GM21423 (cell line): ENCODE measurements at regions not wholly inside any gene's neighbourhood (a gene's known extent, or its start where the extent isn't known, plus 50 kb on each side); places are given as distances from the start of the nearest gene placed in this dataset.

Experiments
- ATAC-seq: cut with Tn5 transposase; IDR thresholded peaks from one replicate; pipeline ENCODE4 v1.9.1; 2021; ENCODE audit warnings: mild to moderate bottlenecking, moderate library complexity; ENCODE audit not compliant: unreplicated experiment

- ATAC-seq: no peak
These were observed 85.6 kb downstream of the C5orf15 start for GRCh38 chr5:133882846-133883245.

DNA sequence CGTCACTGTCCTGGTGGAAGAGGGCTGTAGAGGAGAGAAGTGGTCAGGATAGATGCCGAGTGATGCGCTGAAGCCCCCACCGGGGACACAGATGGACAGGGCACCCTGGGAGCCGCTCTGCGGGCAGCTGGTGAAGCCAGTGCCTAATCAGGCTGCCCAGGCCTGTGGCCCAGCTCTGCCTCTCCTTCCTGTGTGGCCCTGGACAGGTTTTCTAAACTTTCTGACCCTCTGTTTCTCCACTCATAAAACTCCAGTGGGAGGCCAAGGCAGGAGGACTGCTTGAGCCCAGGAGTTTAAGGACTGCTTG, 86.1 kb downstream of the C5orf15 start:
- ATAC-seq: no peak

- ATAC-seq: no peak
These were observed 86.6 kb downstream of the C5orf15 start for GRCh38 chr5:133881576-133882388.

GRCh38 chr5:133878236-133878555, 90.2 kb downstream of the C5orf15 start:
- no peak for ATAC-seq

DNA sequence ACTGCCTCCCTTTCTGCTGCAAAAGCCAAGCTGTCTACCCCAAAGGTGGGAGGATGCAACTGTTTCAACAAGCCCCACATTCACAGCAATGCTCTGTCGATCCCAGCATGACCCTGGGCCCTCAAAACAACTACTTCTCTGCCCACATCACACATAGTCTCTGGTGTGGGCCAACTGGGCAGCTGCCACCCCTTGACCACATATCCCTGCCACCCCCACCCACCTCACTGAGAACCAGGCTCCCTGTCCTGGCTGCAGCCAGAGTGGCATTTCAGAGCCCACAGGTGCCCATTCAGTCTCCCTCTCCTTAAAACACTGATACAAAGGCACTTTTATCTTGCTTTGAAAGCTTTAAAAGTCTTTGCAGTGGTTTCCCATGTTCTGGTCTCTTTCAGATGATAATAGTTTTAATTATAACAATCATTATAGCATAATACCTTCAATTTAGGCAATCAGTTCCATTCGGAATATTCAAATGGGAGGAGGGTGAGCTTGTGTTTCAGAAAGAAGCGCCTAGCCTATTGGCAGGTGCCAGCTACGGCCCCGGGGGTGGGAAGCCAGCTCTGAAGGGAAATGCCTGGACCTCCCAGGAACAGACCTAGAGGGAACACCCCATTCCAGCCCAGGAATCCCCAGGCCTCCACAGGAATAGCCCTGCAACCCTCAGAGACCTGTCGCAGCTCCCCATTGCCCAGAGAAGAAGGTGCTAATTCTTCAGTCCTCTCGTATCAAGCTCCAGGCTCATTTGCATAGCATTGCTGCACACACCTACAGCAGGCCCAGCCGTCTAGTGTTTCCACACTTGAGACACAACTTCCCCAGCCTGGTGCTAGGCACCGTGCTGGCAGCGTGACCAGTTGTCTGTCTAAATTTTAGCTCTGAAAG, 90.8 kb downstream of the C5orf15 start:
- ATAC-seq: no peak

GRCh38 chr5:133876266-133876665, 92.2 kb downstream of the C5orf15 start:
- ATAC-seq: no peak

DNA sequence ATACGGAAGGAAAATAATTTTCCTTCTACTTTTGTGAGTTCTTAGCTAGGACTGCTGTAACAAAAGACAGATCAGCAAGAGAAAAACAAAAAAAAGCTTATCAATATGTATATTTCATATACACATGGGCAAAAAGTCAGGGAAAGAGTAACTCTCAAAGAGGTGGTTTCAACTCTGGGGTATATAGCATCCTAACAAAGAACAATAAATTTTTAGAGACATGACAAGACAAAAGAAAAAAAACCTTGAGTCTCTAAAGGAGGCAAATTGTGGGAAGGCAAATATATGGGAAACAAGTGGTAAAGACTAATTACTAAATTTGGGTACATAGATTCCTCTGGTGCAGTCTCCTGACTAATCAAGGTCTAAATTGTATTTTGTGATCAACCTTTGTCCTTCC, 93.2 kb downstream of the C5orf15 start:
- no peak for ATAC-seq

GRCh38 chr5:133873449-133873848, 95.0 kb downstream of the C5orf15 start:
- ATAC-seq: no peak

GRCh38 chr5:133870661-133871060, 97.8 kb downstream of the C5orf15 start:
- ATAC-seq: no peak

DNA sequence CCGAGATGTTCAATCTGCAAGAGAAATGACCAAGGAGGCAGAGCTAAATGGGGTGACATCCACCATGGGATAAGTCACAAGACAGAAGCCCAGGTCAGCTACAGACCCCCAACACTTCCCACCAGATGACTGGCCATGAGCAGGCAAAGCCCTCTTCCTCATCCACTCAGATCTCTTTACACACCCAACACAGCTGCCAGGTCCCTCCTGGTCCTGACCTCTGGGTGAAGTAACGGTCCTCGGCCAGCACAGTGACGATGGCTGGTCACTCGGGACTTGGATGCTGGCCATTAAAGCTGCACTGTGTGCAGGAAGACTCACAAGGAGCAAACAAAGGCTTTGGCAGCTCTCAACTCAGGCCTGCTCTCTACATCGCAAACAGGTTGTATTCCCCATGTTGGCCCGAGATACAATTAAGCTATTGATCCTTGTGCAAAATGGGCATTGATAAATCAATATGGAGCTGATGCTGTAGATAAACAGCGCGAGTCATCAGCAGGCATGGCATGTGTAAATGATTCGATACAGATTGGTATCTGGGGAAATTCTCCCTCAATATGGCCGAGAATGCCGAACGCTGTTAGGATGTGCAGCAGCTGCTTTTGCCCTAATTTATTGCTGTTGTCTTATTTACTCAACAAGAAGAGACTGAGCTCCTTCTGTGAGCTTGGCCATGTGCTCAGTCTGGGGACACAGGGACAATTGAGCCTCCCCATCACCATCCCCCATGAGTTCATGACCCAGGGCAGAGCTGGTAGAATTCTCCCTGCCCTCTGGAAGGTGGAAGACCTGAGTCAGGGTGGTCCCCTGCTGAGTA, 98.7 kb downstream of the C5orf15 start:
- ATAC-seq: no peak

DNA sequence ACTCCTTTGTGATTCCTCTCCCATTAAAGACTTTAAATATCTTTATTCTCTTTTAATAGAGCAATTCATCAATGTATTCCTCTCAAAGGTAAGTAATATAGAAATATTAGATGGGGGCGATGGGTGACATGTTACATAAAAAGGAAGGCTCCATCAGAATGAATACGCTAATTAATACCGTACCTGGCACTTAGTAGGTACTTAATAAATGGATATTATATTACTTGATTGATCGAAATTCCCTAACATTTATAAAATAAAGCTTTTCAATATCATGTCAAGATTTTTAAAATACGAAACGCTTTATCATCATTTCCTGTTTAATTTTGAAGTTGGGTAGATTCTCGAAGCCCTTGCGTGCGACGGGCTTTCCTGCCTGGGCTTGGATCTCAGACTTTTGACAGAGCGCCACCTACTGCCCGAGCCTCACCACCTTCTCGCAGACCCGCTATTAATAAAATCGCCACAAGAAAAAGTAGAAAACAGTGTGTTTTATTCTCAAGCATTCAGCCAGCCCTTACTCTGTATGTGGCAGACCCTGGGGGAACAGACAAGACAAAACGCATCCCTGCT, 99.4 kb downstream of the C5orf15 start:
- no peak for ATAC-seq

GRCh38 chr5:133867851-133868545, 100.4 kb downstream of the C5orf15 start:
- ATAC-seq: no peak

DNA sequence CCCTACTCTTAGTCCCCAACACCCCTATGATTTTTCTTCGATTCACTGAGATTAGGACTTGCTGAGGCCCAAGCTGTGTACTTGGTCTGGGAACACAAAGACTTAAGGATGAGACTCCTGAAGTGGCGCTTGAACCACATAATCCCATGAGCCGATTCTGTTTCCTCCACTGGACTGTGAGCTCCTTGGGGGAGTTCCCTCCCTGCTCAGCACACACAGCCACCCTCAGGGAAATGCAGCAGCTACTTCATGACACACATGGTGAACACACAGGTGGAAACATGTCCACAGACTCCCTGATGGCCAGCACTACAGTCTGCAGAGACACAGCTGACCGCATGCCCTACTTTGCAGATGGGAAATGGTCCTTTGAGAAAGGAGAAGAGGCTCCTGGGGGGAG, 101.1 kb downstream of the C5orf15 start:
- no peak for ATAC-seq

GRCh38 chr5:133866903-133867245, 101.6 kb downstream of the C5orf15 start:
- ATAC-seq: no peak

DNA sequence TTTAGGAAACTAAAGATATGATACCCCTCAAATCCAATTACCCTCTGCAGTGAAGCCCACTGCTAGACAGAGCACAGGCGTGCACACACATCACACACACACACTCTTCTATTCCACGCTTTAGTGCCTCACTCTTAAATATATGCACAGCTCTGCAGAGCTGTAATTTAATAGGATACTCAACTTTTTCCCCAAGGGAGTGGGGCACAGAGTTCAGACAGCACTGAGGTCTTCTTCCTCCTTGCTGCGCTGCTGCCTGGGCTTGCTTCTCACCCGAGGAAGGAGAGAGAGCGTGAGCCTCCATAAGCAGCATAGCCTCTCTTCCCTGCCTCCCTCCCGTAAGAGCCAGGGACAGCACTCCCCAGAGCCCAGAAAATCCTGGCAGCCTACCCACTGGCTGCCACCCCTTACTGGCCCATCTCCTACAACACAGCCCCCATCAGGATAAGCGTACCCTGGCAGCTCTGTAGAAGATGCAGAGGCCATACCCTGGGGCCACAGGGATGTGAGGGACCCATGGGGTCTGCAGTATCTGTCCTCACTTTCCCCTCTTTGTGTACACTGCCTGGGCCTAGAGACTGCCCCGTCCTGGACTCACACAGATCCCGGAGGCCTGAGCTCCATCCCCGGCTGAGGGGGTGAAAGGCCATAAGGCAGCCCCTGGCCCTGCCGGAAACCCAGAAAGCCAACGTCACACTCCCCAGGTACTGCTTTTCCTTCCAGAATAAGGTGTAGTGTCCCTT, 102.1 kb downstream of the C5orf15 start:
- no peak for ATAC-seq

- no peak for ATAC-seq
These were observed 103.3 kb downstream of the C5orf15 start for GRCh38 chr5:133865113-133865512.

DNA sequence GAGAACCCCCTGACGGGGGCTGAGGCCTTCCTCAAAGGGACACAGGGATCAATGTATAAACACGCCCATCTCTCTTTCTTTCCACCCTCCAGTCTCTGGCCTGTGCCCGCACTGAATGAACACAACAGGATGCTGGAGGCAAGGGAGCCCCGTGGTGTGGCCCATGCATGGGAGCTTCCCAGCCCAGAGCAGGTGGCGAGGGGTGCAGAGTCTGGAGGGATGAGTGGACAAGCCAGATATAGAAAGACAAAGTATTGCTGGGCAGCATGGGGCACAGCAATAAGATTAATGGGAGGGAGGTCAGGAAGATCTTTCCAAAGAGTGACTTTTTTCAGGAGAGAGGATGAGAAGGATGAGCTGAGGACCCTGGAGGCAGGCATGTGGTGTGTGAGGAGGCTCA, 103.7 kb downstream of the C5orf15 start:
- ATAC-seq: no peak

- no peak for ATAC-seq
These were observed 104.4 kb downstream of the C5orf15 start for GRCh38 chr5:133863857-133864585.

GRCh38 chr5:133861161-133861737, 107.2 kb downstream of the C5orf15 start:
- ATAC-seq: no peak
